ENCODE measurements at regions not wholly inside any gene's neighbourhood (a gene's known extent, or its start where the extent isn't known, plus 50 kb on each side); places are given as distances from the start of the nearest gene placed in this dataset.
"Not testable (repeated sequence)": the region's sequence is repeated elsewhere in the genome, so short reads cannot be mapped to it uniquely, and the experiment has no call there.

DNA sequence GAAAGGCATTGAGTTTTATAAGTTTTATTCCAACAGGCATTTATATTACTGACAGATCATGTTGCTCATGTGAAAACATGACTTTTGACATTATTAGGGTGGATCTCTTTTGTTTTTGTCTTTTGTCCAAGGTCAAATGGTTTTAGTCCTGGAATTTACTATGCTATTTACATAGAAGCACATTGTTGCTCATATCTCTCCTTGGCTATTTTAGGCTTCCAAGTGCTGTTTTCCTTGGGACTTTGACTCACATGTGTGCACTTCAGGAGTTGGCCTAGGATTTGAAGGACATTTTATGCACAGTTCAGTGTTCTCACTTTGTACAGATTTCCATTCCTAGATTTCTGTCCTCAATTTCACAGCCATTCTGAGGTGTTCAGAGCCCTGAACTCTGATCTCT is 225.7 kb downstream of the PYDC2 start:
- no peak overlapping the region for H3K27ac ChIP-seq
- TF ChIP-seq CTCF (conservative IDR thresholded peaks at IDR 0.05), result no peak
- TF ChIP-seq ZFX (IDR thresholded peaks at IDR 0.05), result no peak

- TF ChIP-seq CTCF (conservative IDR thresholded peaks at IDR 0.05), result no peak
- no peak for TF ChIP-seq ZFX (IDR thresholded peaks at IDR 0.05)
Measured at GRCh38 chr3:191688756-191689433, 227.9 kb downstream of the PYDC2 start.

GRCh38 chr3:191691184-191691583 is 230.2 kb downstream of the PYDC2 start:
- H3K27ac ChIP-seq, result not testable (repeated sequence)

More at GRCh38 chr3:191688756-191689433, 227.9 kb downstream of the PYDC2 start:
- no peak overlapping the region for H3K27ac ChIP-seq

GRCh38 chr3:191695131-191695814 is 234.3 kb downstream of the PYDC2 start:
- H3K27ac ChIP-seq, result no peak overlapping the region
- TF ChIP-seq ZFX (IDR thresholded peaks at IDR 0.05) (no peak), CTCF (conservative IDR thresholded peaks at IDR 0.05) (no peak)

GRCh38 chr3:191695815-191696153 is 234.8 kb downstream of the PYDC2 start:
- no peak overlapping the region for H3K27ac ChIP-seq
- TF ChIP-seq CTCF (conservative IDR thresholded peaks at IDR 0.05) (no peak), ZFX (IDR thresholded peaks at IDR 0.05) (no peak)

DNA sequence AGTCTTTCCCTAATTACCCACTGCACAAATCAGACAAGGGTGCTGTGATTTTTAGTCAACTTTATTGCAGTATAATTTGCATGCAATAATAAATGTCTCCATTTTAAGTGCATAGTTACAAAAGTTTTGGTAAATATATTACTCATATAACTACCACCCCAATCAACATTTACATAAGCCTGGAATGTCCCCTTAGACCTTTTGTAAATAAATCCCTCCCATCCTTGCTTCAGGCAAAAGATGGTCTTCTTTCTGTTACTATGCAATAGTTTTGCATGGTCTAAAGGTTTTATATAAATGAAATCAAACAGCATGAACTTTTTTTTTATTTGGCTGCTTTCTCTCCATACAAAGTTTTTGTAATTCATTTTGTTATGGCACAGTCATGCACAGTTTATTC is 235.4 kb downstream of the PYDC2 start:
- no peak for TF ChIP-seq ZFX (IDR thresholded peaks at IDR 0.05)
- TF ChIP-seq CTCF (conservative IDR thresholded peaks at IDR 0.05), result no peak
- H3K27ac ChIP-seq, result no peak overlapping the region

DNA sequence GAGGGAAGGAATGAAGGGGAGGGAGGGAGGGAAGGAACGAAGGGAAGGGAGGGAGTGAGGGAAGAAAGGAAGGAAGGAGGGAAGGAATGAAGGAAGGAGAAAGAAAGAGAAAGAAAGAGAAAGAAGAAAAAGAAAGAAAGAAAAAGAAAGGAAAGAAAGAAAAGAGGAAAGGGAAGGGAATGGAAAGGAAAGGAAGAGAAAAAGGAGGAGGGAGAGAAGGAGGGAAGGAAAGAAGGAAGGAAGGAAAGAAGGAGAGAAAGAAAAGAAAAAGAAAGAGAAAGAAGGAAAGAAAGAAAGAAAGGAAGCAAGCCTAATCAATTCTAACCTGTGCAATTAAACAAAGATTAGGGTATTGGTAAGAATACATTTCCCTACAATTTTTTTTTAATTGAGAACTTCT is 238.6 kb downstream of the PYDC2 start:
- no peak overlapping the region for H3K27ac ChIP-seq
- TF ChIP-seq CTCF (conservative IDR thresholded peaks at IDR 0.05) (no peak), ZFX (IDR thresholded peaks at IDR 0.05) (no peak)

GRCh38 chr3:191702121-191702520 is 241.2 kb downstream of the PYDC2 start:
- peak; percentile 46 for TF ChIP-seq CTCF (conservative IDR thresholded peaks at IDR 0.05)
- no peak for TF ChIP-seq ZFX (IDR thresholded peaks at IDR 0.05)

More at GRCh38 chr3:191702121-191702520, 241.2 kb downstream of the PYDC2 start:
- no peak overlapping the region for H3K27ac ChIP-seq
